Chondrocyte (in vitro differentiated cells): ENCODE measurements at regions not wholly inside any gene's neighbourhood (a gene's known extent, or its start where the extent isn't known, plus 50 kb on each side); places are given as distances from the start of the nearest gene placed in this dataset.

Experiments used
- DNase-seq: peaks from one replicate; pipeline ENCODE4 v3.0.0; 2021; ENCODE audit warnings: mixed read lengths, low spot score
- H3K27ac Mint-ChIP-seq: one replicate; pipeline ENCODE4 v1.8.0; 2021; ENCODE audit warnings: mild to moderate bottlenecking, moderate library complexity, mixed read lengths; ENCODE audit not compliant: unreplicated experiment
- H3K27me3 Mint-ChIP-seq: 2 replicates; pipeline ENCODE4 v1.8.0; 2021; ENCODE audit warnings: low read depth, mixed read lengths
- H3K36me3 Mint-ChIP-seq: 2 replicates; pipeline ENCODE4 v1.8.0; 2021; ENCODE audit warnings: low read depth, mixed read lengths
- H3K4me1 Mint-ChIP-seq: 2 replicates; pipeline ENCODE4 v1.8.0; 2021; ENCODE audit warnings: low read depth, mild to moderate bottlenecking, mixed read lengths
- H3K4me3 Mint-ChIP-seq: one replicate; pipeline ENCODE4 v1.8.0; 2021; ENCODE audit warnings: mild to moderate bottlenecking, moderate library complexity, mixed read lengths; ENCODE audit not compliant: unreplicated experiment
- H3K9me3 Mint-ChIP-seq: 2 replicates; pipeline ENCODE4 v1.8.0; 2021; ENCODE audit warnings: low read depth, mixed read lengths
- CTCF ChIP-seq: fragments of 200-600 bp; sonication (generic); IDR thresholded peaks from 2 replicates; pipeline ENCODE4 v1.5.0; 2021; ENCODE audit warnings: antibody characterized with exemption, mild to moderate bottlenecking, moderate library complexity

DNA sequence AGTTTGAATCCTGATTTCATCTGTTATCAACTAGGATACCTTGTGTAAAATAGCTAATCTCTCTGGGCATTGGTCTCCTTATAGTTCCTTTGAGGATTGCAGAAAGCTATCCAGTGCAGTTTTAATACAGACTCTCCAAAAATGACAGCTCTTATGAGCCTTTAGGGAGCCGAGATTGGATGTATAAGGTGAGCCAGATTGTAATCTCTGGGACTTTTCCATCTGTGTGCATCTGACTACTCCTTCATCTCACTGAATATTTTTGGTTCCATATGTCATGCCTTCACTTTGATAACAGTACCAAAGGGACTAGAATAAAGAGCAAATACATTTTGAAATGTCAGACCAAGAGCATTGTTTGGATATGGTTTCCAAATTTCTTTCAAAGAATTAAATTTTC, 367.2 kb downstream of the TMEM232 start:
- DNase-seq: no peak
- peaks cover 11% of the 10 kb centered on the region for H3K4me1 Mint-ChIP-seq
- no peak for TF ChIP-seq CTCF
- no peaks in the 10 kb centered on the region for H3K36me3 Mint-ChIP-seq
- H3K27ac Mint-ChIP-seq: no peak overlapping the region
- no peaks in the 10 kb centered on the region for H3K27me3 Mint-ChIP-seq
- H3K9me3 Mint-ChIP-seq: peaks cover 6% of the 10 kb centered on the region
- H3K4me3 Mint-ChIP-seq: no peak overlapping the region

- peaks cover 6% of the 10 kb centered on the region for H3K4me1 Mint-ChIP-seq
- no peak for DNase-seq
- TF ChIP-seq CTCF: no peak
- H3K4me3 Mint-ChIP-seq: no peak overlapping the region
- peaks cover 6% of the 10 kb centered on the region for H3K9me3 Mint-ChIP-seq
- H3K27me3 Mint-ChIP-seq: no peaks in the 10 kb centered on the region
- H3K36me3 Mint-ChIP-seq: no peaks in the 10 kb centered on the region
- H3K27ac Mint-ChIP-seq: no peak overlapping the region
Measured at GRCh38 chr5:110361471-110361870, 365.0 kb downstream of the TMEM232 start.

- H3K36me3 Mint-ChIP-seq: no peaks in the 10 kb centered on the region
- H3K27me3 Mint-ChIP-seq: no peaks in the 10 kb centered on the region
- no peak for DNase-seq
- no peak for TF ChIP-seq CTCF
- H3K9me3 Mint-ChIP-seq: peaks cover 6% of the 10 kb centered on the region
- no peak overlapping the region for H3K27ac Mint-ChIP-seq
- H3K4me3 Mint-ChIP-seq: no peak overlapping the region
- no peaks in the 10 kb centered on the region for H3K4me1 Mint-ChIP-seq
Measured at GRCh38 chr5:110362261-110362660, 364.2 kb downstream of the TMEM232 start.

DNA sequence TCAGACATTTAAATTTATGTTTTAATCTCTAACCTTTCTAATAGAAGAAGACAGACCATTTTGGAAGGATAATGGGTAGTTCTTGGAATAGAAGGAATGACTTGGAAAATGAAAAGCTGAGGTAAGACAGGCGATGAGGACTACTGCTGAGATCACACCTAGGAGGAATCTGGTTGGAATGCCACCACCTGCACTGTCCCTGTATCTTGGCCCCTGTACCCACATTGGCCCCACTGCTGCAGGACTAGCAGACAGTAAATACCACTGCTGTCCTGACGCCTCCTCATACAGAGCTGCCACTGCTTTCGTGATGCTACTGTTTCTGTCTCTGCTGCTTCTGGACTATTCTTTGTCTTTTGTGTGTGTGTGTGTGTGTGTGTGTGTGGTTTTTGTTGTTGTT, 359.8 kb downstream of the TMEM232 start:
- H3K27ac Mint-ChIP-seq: no peak overlapping the region
- no peaks in the 10 kb centered on the region for H3K36me3 Mint-ChIP-seq
- TF ChIP-seq CTCF: no peak
- H3K4me3 Mint-ChIP-seq: no peak overlapping the region
- H3K4me1 Mint-ChIP-seq: peaks cover 5% of the 10 kb centered on the region
- H3K27me3 Mint-ChIP-seq: no peaks in the 10 kb centered on the region
- no peak for DNase-seq
- H3K9me3 Mint-ChIP-seq: peaks cover 4% of the 10 kb centered on the region
